PC-9 (cell line): ENCODE measurements at regions not wholly inside any gene's neighbourhood (a gene's known extent, or its start where the extent isn't known, plus 50 kb on each side); places are given as distances from the start of the nearest gene placed in this dataset.

Source experiments
- EZH2 ChIP-seq: fragments of 200-600 bp; sonication (generic); IDR thresholded peaks from 2 replicates; pipeline ENCODE4 v1.8.0; 2017; ENCODE audit warnings: antibody characterized with exemption, low read depth
- TF ChIP-seq, protein P1 (sequence below): fragments of 200-600 bp; sonication (generic); conservative IDR thresholded peaks from 2 replicates; pipeline ENCODE4 v1.6.1; 2017; ENCODE audit warnings: mixed run types, antibody characterized with exemption, mild to moderate bottlenecking, moderate library complexity

DNA sequence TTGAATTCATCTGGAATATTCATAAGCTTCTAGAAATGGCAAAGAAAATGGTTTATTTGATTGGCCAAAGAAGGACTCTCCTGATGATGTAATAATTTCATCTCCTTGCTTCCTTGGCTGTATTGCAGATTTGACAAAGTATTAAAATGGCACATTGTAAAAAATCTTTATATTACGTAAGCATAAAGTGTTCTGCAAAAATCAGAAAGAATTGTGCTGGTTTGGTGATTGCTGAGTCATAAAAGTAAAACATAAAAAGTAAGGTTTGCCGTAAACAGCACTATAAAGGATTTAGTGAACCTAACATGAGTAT, 255.9 kb upstream of the RREB1 start:
- TF ChIP-seq, protein P1, sequence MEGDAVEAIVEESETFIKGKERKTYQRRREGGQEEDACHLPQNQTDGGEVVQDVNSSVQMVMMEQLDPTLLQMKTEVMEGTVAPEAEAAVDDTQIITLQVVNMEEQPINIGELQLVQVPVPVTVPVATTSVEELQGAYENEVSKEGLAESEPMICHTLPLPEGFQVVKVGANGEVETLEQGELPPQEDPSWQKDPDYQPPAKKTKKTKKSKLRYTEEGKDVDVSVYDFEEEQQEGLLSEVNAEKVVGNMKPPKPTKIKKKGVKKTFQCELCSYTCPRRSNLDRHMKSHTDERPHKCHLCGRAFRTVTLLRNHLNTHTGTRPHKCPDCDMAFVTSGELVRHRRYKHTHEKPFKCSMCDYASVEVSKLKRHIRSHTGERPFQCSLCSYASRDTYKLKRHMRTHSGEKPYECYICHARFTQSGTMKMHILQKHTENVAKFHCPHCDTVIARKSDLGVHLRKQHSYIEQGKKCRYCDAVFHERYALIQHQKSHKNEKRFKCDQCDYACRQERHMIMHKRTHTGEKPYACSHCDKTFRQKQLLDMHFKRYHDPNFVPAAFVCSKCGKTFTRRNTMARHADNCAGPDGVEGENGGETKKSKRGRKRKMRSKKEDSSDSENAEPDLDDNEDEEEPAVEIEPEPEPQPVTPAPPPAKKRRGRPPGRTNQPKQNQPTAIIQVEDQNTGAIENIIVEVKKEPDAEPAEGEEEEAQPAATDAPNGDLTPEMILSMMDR: no peak
- TF ChIP-seq EZH2: no peak
